NT2/D1 (cell line): ENCODE measurements at regions not wholly inside any gene's neighbourhood (a gene's known extent, or its start where the extent isn't known, plus 50 kb on each side); places are given as distances from the start of the nearest gene placed in this dataset.
"Not testable (repeated sequence)": the region's sequence is repeated elsewhere in the genome, so short reads cannot be mapped to it uniquely, and the experiment has no call there.

Experiments used
- DNase-seq: peaks from one replicate; pipeline ENCODE4 v3.0.0-alpha.2; 2011; ENCODE audit warnings: low read depth, low spot score
- H3K27me3 ChIP-seq: 2 replicates; pipeline ENCODE4 v1.6.0; 2011; ENCODE audit warnings: mild to moderate bottlenecking; ENCODE audit not compliant: insufficient read length, insufficient read depth
- H3K36me3 ChIP-seq: 2 replicates; pipeline ENCODE4 v1.6.1; 2011; ENCODE audit warnings: mild to moderate bottlenecking, low read length, mixed read lengths; ENCODE audit not compliant: insufficient read depth, insufficient read length
- H3K4me1 ChIP-seq: 2 replicates; pipeline ENCODE4 v1.5.1; 2011; ENCODE audit not compliant: insufficient read depth, insufficient read length
- H3K4me3 ChIP-seq: 2 replicates; pipeline ENCODE4 v1.5.1; 2011; ENCODE audit warnings: low read depth; ENCODE audit not compliant: insufficient read length
- H3K9ac ChIP-seq: 2 replicates; pipeline ENCODE4 v1.6.0; 2011; ENCODE audit warnings: low read depth; ENCODE audit not compliant: insufficient read length
- H3K9me3 ChIP-seq: 2 replicates; pipeline ENCODE4 v1.5.1; 2011; ENCODE audit warnings: mild to moderate bottlenecking, low read length; ENCODE audit not compliant: insufficient read depth
- SUZ12 ChIP-seq: IDR thresholded peaks from 2 replicates; pipeline ENCODE4 v1.6.1; 2011; ENCODE audit not compliant: insufficient read length, insufficient read depth; ENCODE audit errors: extremely low read depth
- YY1 ChIP-seq: IDR thresholded peaks from 2 replicates; pipeline ENCODE4 v1.6.1; 2011; ENCODE audit not compliant: insufficient read length, insufficient read depth
- ZNF274 ChIP-seq: IDR thresholded peaks from 2 replicates; pipeline ENCODE4 v1.6.1; 2011; ENCODE audit warnings: mild to moderate bottlenecking, low read depth, low read length

DNA sequence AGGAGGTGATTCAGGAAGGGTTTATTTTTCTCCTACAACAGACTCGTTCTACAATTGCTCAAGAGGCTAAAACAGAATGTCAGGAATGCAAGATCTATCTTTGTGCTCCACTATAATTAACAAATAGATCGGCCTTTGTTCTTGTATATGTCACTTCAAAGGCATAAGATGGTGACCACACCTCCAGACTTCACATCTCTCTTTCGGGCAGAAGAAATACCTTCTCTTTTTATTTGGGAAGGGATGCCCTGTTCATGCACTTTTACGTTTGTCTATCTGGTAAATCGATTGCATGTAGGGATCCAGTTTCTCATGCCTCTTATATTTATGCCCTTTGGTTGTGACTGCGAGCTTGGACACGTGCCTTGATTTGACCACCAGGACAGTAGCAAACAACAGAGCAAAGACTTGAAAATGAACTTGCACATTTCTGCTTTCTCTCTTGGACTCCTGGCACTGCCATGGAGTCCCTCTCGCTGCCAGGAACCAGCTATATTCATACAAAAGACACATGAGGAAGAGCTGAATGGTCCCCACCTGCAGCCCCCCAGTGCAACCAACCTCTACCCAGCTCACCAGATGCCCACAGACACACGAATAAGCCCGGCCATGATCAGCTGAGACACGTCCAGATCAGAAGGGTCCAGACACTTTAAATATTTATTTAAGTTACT is 219.8 kb upstream of the STXBP5 start:
- no peaks in the 10 kb centered on the region for H3K36me3 ChIP-seq
- no peak for DNase-seq
- no peak overlapping the region for H3K9ac ChIP-seq
- H3K27me3 ChIP-seq, result no peaks in the 10 kb centered on the region
- H3K9me3 ChIP-seq, result no peaks in the 10 kb centered on the region
- H3K4me1 ChIP-seq, result no peaks in the 10 kb centered on the region
- H3K4me3 ChIP-seq, result no peak overlapping the region
- TF ChIP-seq ZNF274, result no peak
- no peak for TF ChIP-seq YY1
- TF ChIP-seq SUZ12, result no peak

DNA sequence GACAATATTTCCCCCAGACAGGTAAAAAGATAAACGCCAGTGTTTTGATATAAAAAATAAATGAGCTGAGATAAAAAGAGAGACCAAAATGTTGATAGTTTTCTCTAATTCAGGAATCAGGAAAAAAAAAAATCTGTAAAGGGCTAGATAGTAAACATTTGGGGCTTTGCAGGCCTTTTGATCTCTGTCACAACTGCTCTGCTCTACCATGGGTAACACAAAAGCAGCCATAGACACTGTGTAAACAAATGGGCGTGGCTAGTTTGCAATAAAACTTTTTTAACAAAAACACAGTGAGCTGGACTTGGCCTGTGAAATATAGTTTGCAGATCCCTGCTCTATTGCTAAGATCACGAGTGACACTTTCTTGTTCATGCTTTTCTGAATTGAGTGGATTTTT is 219.1 kb upstream of the STXBP5 start:
- no peak for TF ChIP-seq ZNF274
- TF ChIP-seq YY1, result no peak
- no peak for TF ChIP-seq SUZ12
- Histone ChIP-seq H3K9ac (no peak overlapping the region), H3K9me3 (no peaks in the 10 kb centered on the region), H3K36me3 (no peaks in the 10 kb centered on the region), H3K4me3 (no peak overlapping the region), H3K27me3 (no peaks in the 10 kb centered on the region), H3K4me1 (no peaks in the 10 kb centered on the region)
- DNase-seq, result no peak

DNA sequence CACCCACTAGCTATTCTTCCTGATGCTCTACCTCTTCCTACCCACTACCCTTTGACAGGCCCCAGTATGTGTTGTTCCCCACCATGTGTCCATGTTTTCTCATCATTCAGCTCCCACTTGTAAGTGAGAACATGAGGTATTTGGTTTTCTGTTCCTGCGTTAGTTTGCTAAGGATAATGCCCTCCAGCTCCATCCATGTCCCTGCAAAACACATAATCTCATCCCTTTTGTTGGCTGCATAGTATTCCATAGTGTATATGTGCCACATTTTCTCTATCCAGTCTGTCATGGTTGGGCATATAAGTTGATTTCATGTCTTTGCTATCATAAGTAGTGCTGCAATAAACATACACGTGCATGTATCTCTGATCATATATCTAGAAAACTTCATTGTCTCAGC is 218.3 kb upstream of the STXBP5 start:
- DNase-seq, result no peak
- H3K4me1 ChIP-seq, result no peaks in the 10 kb centered on the region
- TF ChIP-seq YY1 (no peak), ZNF274 (no peak), SUZ12 (no peak)
- no peak overlapping the region for H3K9ac ChIP-seq
- H3K27me3 ChIP-seq, result no peaks in the 10 kb centered on the region
- no peak overlapping the region for H3K4me3 ChIP-seq
- no peaks in the 10 kb centered on the region for H3K9me3 ChIP-seq
- H3K36me3 ChIP-seq, result no peaks in the 10 kb centered on the region

DNA sequence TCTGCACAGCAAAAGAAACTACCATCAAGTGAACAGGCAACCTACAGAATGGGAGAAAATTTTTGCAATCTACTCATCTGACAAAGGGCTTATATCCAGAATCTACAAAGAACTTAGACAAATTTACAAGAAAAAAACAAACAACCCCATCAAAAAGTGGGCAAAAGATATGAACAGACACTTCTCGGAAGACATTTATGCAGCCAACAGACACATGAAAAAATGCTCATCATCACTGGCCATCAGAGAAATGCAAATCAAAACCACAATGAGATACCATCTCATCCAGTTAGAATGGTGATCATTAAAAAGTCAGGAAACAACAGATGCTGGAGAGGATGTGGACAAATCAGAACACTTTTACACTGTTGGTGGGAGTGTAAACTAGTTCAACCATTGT is 216.3 kb upstream of the STXBP5 start:
- H3K27me3 ChIP-seq, H3K4me1 ChIP-seq, H3K9me3 ChIP-seq: not testable (repeated sequence)

DNA sequence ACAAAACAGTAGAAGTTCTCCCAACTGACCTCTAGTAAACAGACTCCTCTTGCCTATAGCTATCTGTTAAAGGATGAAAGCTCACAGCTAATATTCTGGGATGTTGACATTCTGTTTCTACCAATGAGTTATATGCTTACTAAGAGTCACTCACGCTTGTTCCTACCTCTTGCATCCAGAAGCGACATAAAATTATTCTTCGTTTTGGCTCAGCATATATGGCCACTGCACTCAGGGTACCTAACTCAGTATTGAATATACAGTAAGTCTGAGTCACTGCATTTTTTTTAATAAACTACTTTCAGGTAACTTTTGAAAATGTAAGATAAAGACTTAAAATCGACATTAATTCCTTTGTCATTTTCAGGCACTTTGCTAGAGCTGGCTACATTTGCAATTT is 214.4 kb upstream of the STXBP5 start:
- no peaks in the 10 kb centered on the region for H3K4me1 ChIP-seq
- no peaks in the 10 kb centered on the region for H3K27me3 ChIP-seq
- no peak overlapping the region for H3K4me3 ChIP-seq
- no peak overlapping the region for H3K9ac ChIP-seq
- H3K9me3 ChIP-seq, result no peaks in the 10 kb centered on the region
- TF ChIP-seq SUZ12 (no peak), ZNF274 (no peak), YY1 (no peak)
- no peak for DNase-seq
- no peaks in the 10 kb centered on the region for H3K36me3 ChIP-seq

More for the DNA sequence above, 216.3 kb upstream of the STXBP5 start:
- H3K9ac ChIP-seq, H3K4me3 ChIP-seq, DNase-seq, H3K36me3 ChIP-seq: not testable (repeated sequence)

DNA sequence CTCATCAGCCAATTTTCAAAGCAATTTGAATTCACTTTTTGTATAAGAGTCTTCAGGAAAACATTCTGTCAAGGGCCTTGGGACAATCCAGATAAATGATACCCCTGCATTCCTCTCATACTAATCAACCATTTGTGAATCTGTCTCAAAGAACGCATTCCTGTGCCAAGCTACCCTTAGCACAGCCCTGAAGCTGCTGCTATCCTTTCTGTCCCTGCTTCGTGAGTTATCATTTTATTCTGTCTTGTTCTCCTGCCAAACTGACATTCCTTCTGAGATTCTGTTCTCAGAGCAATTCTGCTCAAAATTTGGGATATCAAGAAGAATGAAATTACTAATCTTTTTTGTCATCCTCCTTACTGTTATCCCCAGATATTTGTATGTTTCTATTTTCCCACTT is 213.9 kb upstream of the STXBP5 start:
- Histone ChIP-seq H3K27me3 (no peaks in the 10 kb centered on the region), H3K4me1 (no peaks in the 10 kb centered on the region), H3K9me3 (no peaks in the 10 kb centered on the region), H3K4me3 (no peak overlapping the region), H3K36me3 (no peaks in the 10 kb centered on the region), H3K9ac (no peak overlapping the region)
- TF ChIP-seq YY1 (no peak), ZNF274 (no peak), SUZ12 (no peak)
- DNase-seq, result no peak

DNA sequence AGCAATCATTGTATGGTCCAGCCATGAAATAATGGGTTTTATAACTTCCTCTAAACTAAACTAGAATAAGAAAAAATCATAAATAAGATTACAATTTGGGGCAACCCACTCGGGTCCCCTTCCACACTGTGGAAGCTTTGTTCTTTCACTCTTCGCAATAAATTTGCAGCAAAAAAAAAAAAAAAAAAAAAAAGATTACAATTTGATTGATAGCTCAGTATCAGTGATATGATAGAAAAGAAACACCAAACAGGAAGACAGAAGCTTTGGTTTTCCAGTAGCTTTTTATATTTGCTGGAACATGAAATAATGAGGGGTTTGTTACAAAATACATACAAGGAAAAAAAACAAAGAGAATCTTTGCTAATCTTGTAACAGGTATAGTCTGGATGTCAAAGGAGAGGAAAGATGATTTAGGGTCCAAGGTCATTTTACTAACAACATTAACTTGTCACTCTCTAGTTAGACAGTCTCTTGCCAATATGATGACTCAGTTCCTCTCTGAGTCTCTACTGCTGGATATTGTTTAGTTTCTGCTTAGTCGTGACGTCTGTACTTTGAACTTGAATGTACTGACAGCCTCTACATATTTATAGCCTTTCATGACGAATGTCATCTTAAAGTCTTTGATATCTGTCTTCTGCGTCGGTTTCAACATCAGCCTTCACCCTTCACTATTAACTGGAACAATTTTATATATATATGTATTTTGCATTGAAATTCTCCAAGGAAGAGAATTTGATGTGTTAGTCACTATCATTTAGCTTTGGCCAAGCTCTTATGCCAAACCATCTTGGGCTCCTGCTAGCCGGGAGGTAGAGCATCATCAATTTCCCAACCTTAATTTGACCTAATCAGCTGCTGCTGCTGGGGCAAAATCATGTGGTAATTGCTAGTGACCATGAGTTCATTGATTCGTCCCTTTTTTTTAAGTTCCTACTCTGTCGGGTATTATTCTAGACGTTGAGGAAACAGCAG is 213.1 kb upstream of the STXBP5 start:
- DNase-seq, result no peak
- H3K9me3 ChIP-seq, result no peaks in the 10 kb centered on the region
- no peaks in the 10 kb centered on the region for H3K36me3 ChIP-seq
- no peaks in the 10 kb centered on the region for H3K4me1 ChIP-seq
- H3K4me3 ChIP-seq, result no peak overlapping the region
- H3K9ac ChIP-seq, result no peak overlapping the region
- TF ChIP-seq YY1, result no peak
- TF ChIP-seq ZNF274, result no peak
- no peak for TF ChIP-seq SUZ12
- no peaks in the 10 kb centered on the region for H3K27me3 ChIP-seq
